DOHH2 (cell line): ENCODE measurements at regions not wholly inside any gene's neighbourhood (a gene's known extent, or its start where the extent isn't known, plus 50 kb on each side); places are given as distances from the start of the nearest gene placed in this dataset.

Source experiments
- H3F3A ChIP-seq: fragments of 200-600 bp; sonication (generic), shearing (Covaris generic); 2 replicates; pipeline ENCODE4 v1.6.0; 2016; ENCODE audit warnings: antibody characterized with exemption, mild to moderate bottlenecking; ENCODE audit not compliant: control insufficient read depth, insufficient read depth
- H3K27ac ChIP-seq: fragments of 200-600 bp; sonication (generic); 2 replicates; pipeline ENCODE4 v1.5.1; 2014; ENCODE audit warnings: low read depth, mild to moderate bottlenecking, low read length, moderate library complexity
- H3K27me3 ChIP-seq: fragments of 200-600 bp; sonication (generic); 2 replicates; pipeline ENCODE4 v1.6.1; 2014; ENCODE audit warnings: mild to moderate bottlenecking, low read length, mixed read lengths; ENCODE audit not compliant: control insufficient read depth
- H3K36me3 ChIP-seq: fragments of 200-600 bp; sonication (generic); 2 replicates; pipeline ENCODE4 v1.6.1; 2014; ENCODE audit warnings: mild to moderate bottlenecking, low read length, moderate library complexity, mixed read lengths; ENCODE audit not compliant: control insufficient read depth
- H3K4me1 ChIP-seq: fragments of 200-600 bp; sonication (generic); 2 replicates; pipeline ENCODE4 v1.6.1; 2014; ENCODE audit warnings: mild to moderate bottlenecking, low read length, mixed read lengths; ENCODE audit not compliant: control insufficient read depth
- H3K4me2 ChIP-seq: fragments of 200-600 bp; sonication (generic); 2 replicates; pipeline ENCODE4 v1.6.0; 2014; ENCODE audit warnings: mild to moderate bottlenecking, low read length, moderate library complexity
- H3K4me3 ChIP-seq: fragments of 200-600 bp; sonication (generic); 2 replicates; pipeline ENCODE4 v1.5.1; 2014; ENCODE audit warnings: mild to moderate bottlenecking, low read length, mixed read lengths
- H3K79me2 ChIP-seq: fragments of 200-600 bp; sonication (generic); 2 replicates; pipeline ENCODE4 v1.6.1; 2014; ENCODE audit warnings: mild to moderate bottlenecking, low read length, mixed read lengths; ENCODE audit not compliant: control insufficient read depth
- H3K9me2 ChIP-seq: fragments of 200-600 bp; sonication (generic); replicated peaks from 2 replicates; pipeline ENCODE4 v1.6.1; 2014; ENCODE audit warnings: mild to moderate bottlenecking, low read length, mixed read lengths; ENCODE audit not compliant: control insufficient read depth
- H3K9me3 ChIP-seq: fragments of 200-600 bp; sonication (generic); 2 replicates; pipeline ENCODE4 v1.6.1; 2014; ENCODE audit warnings: antibody characterized with exemption, low read length, mixed read lengths; ENCODE audit not compliant: control insufficient read depth, insufficient read depth
- H4K20me1 ChIP-seq: fragments of 200-600 bp; sonication (generic); 2 replicates; pipeline ENCODE4 v1.6.0; 2014; ENCODE audit warnings: low read depth, mild to moderate bottlenecking, antibody characterized with exemption, low read length, moderate library complexity; ENCODE audit not compliant: control insufficient read depth, insufficient read depth
- EZH2phosphoT487 ChIP-seq: fragments of 200-600 bp; sonication (generic); IDR thresholded peaks from 2 replicates; pipeline ENCODE4 v1.6.1; 2017; ENCODE audit warnings: borderline replicate concordance, mild to moderate bottlenecking, antibody characterized with exemption, low read length, moderate library complexity, mixed read lengths
- TF ChIP-seq, protein P1 (sequence below): fragments of 200-600 bp; sonication (generic); IDR thresholded peaks from one replicate; pipeline ENCODE4 v1.5.1; 2014; ENCODE audit warnings: antibody characterized with exemption, mild to moderate bottlenecking, low read depth, low read length; ENCODE audit not compliant: poor library complexity, severe bottlenecking

- TF ChIP-seq, protein P1, sequence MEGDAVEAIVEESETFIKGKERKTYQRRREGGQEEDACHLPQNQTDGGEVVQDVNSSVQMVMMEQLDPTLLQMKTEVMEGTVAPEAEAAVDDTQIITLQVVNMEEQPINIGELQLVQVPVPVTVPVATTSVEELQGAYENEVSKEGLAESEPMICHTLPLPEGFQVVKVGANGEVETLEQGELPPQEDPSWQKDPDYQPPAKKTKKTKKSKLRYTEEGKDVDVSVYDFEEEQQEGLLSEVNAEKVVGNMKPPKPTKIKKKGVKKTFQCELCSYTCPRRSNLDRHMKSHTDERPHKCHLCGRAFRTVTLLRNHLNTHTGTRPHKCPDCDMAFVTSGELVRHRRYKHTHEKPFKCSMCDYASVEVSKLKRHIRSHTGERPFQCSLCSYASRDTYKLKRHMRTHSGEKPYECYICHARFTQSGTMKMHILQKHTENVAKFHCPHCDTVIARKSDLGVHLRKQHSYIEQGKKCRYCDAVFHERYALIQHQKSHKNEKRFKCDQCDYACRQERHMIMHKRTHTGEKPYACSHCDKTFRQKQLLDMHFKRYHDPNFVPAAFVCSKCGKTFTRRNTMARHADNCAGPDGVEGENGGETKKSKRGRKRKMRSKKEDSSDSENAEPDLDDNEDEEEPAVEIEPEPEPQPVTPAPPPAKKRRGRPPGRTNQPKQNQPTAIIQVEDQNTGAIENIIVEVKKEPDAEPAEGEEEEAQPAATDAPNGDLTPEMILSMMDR, result no peak
- TF ChIP-seq EZH2phosphoT487, result no peak
- Histone ChIP-seq H3K27ac (no peak overlapping the region), H4K20me1 (no peaks in the 10 kb centered on the region), H3K4me1 (no peaks in the 10 kb centered on the region), H3K9me2 (no peaks in the 10 kb centered on the region), H3K79me2 (no peaks in the 10 kb centered on the region), H3K9me3 (no peaks in the 10 kb centered on the region), H3K4me3 (no peak overlapping the region), H3F3A (no peaks in the 10 kb centered on the region), H3K27me3 (no peaks in the 10 kb centered on the region), H3K36me3 (no peaks in the 10 kb centered on the region), H3K4me2 (no peak overlapping the region)
Measured at GRCh38 chr3:162292409-162292808, 795.8 kb downstream of the OTOL1 start.

GRCh38 chr3:162295323-162295983 lies 798.8 kb downstream of the OTOL1 start:
- Histone ChIP-seq H3K4me2 (no peak overlapping the region), H3K36me3 (no peaks in the 10 kb centered on the region), H3K79me2 (no peaks in the 10 kb centered on the region), H3K27ac (no peak overlapping the region), H3K27me3 (no peaks in the 10 kb centered on the region), H3K4me1 (no peaks in the 10 kb centered on the region), H3K9me2 (no peaks in the 10 kb centered on the region), H3K4me3 (no peak overlapping the region), H3F3A (no peaks in the 10 kb centered on the region), H3K9me3 (no peaks in the 10 kb centered on the region), H4K20me1 (no peaks in the 10 kb centered on the region)
- TF ChIP-seq EZH2phosphoT487, result no peak
- TF ChIP-seq, protein P1, result no peak

- Histone ChIP-seq H3K4me1 (no peaks in the 10 kb centered on the region), H3K27me3 (no peaks in the 10 kb centered on the region), H3F3A (no peaks in the 10 kb centered on the region), H3K4me2 (no peak overlapping the region), H3K4me3 (no peak overlapping the region), H3K9me2 (no peaks in the 10 kb centered on the region), H4K20me1 (no peaks in the 10 kb centered on the region), H3K36me3 (no peaks in the 10 kb centered on the region), H3K79me2 (no peaks in the 10 kb centered on the region), H3K27ac (no peak overlapping the region), H3K9me3 (no peaks in the 10 kb centered on the region)
- TF ChIP-seq, protein P1, result no peak
- TF ChIP-seq EZH2phosphoT487, result no peak
Measured at GRCh38 chr3:162302983-162303624, 806.5 kb downstream of the OTOL1 start.
